Fibroblast of skin of right quadriceps (primary cell): ENCODE measurements at regions not wholly inside any gene's neighbourhood (a gene's known extent, or its start where the extent isn't known, plus 50 kb on each side); places are given as distances from the start of the nearest gene placed in this dataset.

Source experiments
- DNase-seq: peaks from one replicate; pipeline ENCODE4 v3.0.0-alpha.2; 2013

DNA sequence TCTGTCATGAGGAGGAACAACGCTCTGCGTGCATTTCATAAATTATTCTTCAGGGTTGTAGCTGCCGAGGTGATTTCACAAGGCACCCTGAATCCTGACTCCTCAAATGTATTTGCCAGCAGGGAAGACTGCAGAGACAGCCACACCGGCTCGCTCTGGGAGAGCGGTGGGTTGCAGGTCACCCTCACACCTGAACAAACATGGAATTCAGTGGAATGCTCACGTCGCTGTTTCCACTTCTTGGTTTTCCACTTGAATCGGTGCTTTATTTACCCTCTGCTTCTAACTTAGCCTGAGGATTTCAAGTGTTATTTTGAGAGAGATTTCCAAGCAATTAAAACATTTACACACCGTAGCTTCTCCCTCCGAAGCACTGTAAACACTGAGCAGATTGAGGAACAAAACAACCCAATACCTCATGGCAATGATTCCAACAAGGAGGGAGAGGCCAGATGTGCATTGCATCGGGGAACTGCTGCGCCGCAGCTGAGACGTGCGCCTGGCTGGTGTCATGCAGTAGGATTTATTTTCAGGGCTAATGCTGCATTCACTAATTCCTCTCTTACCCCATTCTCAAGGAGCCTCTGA is 59.5 kb upstream of the GGTLC1 start:
- DNase-seq, result no peak

DNA sequence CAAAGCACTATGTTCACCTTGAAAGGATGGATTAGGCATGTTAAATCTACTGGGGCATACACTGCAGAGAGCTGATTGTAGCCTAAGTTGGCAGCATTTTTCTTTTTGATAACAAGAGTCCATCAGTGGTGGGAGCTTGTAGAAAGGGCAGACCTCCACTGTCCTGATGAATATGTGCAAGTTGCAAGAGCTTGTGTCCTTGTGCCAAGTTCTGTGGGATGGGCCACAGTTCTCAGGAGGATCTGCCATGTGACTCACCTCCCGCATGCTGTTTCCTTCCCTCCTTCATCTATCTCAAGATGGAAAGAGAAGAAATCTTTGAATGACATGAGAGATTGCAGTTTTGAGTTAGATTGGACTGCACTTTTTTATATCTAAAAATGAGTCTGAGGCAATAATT is 58.3 kb upstream of the GGTLC1 start:
- no peak for DNase-seq

DNA sequence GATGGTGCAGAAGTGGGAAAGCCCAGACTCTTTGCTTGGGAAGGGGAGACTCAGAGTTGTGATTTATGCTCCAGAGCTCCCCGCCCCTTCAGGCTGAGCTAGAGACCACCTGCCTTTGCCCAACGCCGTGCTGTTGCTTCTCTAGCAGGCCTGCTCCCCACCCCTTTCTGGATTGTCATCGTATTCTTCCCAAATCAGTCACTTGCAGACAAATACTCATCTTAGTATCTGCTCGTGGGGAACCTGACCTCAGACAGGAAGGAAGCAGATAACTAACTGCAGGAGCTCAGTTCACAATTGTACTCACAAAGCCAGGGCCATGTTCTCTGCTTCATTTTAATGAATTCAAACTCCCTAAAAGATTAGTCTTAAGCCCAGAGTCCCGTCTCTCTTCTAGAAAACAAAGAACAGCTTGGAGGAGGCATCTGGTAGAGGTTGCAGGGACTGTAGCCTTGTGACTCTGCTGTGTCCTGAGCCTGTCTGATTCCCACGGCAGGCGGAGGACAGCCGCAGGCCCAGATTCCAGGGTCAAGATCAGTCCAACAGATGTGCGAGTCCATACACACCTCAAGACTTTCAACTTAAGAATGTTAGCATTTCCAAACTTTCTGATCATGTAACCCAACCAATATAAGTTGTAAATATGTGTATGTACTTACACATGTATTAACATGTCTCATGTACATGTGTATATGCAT is 57.2 kb upstream of the GGTLC1 start:
- DNase-seq, result no peak

DNA sequence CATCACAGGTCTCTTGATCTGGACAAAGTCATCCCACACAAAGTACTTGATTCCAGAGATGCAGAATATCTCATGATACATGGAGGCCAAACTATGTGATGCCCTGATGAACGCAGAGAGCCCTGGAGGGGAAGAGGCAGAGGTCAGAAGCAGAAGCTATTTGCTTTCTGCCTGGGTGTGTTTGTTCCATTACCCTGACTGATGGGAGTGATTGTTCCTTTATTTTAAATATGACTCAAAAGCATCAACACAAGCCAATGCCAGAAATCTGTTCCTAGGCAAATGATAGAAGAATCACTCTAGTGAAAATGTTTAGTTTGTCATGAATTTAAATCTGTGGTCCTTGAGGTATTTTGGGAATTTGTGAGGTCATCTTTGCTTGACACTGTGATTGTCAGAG is 54.7 kb upstream of the GGTLC1 start:
- no peak for DNase-seq

- no peak for DNase-seq
Measured at GRCh38 chr20:24042646-24043045, 54.1 kb upstream of the GGTLC1 start.

DNA sequence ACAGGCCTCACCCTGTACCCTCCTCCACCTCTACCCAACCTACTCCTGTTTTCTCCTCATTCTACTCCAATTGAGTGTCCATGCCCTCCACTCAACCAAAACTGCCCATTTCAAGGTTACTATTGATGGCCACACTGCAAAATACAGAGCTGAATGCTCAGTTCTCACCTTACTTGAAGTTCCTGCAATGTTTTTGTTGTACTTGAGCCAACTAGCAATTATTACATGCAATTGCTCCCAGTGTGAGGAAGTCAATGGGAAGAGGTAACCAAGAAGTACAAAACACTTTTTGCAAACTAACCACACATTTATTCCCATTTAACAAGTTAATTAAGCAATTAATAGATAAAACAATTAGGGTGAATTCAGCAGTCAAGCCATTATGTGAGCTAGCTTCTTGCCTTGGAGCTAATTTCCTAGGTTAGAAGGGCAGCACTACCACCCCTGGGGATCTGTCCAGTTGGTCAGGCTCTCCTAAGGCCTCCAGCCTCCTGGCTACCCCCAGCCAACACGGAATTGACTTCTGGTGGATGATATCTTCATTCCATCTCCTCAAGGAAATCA is 52.4 kb upstream of the GGTLC1 start:
- DNase-seq, result no peak

DNA sequence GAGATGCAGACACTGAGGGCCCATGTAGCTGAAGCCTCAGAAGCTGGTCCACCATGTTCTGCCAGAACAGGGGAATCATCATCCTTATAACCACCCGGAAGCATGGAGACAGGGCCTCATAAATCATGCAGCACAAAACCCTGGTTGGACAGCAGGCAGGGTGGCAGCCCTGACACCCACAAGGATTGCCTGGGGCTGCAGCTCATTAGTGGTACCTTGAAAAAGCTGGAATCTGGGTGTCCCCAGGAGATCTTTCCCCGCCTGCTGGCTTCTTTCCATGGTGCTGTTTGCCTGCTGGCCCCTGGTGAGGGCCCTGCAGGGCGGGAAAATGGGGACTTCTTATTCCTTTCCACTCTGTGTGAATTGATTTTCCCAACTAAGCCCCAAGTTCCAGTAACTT is 50.6 kb upstream of the GGTLC1 start:
- DNase-seq, result no peak
